IgD-negative memory B cell (primary cell): ENCODE measurements at regions not wholly inside any gene's neighbourhood (a gene's known extent, or its start where the extent isn't known, plus 50 kb on each side); places are given as distances from the start of the nearest gene placed in this dataset.

Experiments
- H3K27ac Mint-ChIP-seq, 3 donors: one replicate each; pipeline ENCODE4 v1.8.0; 2020 to 2022; ENCODE audit warnings: mild to moderate bottlenecking in 3 of 3, mixed read lengths in 3 of 3, moderate library complexity in 1 of 3
- H3K27me3 Mint-ChIP-seq: one replicate; pipeline ENCODE4 v1.8.0; 2021; ENCODE audit warnings: mixed read lengths
- H3K36me3 Mint-ChIP-seq: one replicate; pipeline ENCODE4 v1.8.0; 2020; ENCODE audit warnings: mild to moderate bottlenecking, mixed read lengths
- H3K4me1 Mint-ChIP-seq, 3 donors: one replicate each; pipeline ENCODE4 v1.8.0; 2020 to 2022; ENCODE audit warnings: mixed read lengths in 3 of 3, mild to moderate bottlenecking in 1 of 3
- H3K4me3 Mint-ChIP-seq, 4 donors: one replicate each; pipeline ENCODE4 v1.8.0; 2020 to 2022; ENCODE audit warnings: mild to moderate bottlenecking in 4 of 4, mixed read lengths in 4 of 4, moderate library complexity in 3 of 4
- H3K9me3 Mint-ChIP-seq, 3 donors: one replicate each; pipeline ENCODE4 v1.8.0; 2020 to 2021; ENCODE audit warnings: mixed read lengths in 3 of 3, mild to moderate bottlenecking in 1 of 3

DNA sequence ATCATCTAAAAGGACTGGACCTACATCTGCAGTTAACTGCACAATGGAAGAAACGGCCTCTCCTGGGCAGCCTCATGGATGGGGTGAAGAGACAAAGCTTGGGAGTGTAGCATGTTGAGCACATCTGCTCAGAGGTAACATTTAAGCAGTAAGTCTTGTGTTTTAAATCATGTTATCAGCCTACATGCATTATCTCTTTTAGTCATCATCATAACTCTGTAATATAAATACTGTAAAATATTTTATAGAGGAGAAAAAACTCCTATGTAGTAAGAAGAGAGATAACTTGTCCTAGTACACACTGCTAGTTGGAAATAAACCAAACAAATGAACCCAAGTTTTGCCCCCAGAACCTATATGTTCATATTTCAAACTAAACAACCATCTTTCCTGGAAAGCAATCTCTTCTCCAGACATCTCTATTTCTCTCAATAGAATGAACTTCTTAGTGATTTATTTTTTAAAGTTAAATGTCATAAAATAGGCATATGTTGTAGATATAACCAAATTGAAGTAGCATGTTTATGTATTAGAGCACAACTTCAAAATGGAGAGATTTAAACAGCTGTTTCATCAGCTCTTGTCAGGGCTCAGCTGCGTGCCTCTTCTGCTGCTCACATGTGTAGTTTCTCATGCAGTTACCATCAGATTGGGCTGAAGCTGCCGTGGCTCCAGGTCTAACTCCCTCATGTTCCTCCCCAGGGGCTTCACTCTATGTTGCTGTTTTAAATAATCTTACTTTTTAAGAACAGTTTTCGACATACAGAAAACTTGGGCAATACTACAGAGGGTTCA lies 581.8 kb upstream of the ZFP42 start:
- Mint-ChIP-seq H3K27ac (no peak overlapping the region), H3K27me3 (no peaks in the 10 kb centered on the region), H3K36me3 (no peaks in the 10 kb centered on the region), H3K9me3 (no peaks in the 10 kb centered on the region), H3K4me3 (no peak overlapping the region), H3K4me1 (peaks cover 0 to 3% (median 0%) of the 10 kb centered on the region in 3 donors)

GRCh38 chr4:187414716-187415115 lies 580.9 kb upstream of the ZFP42 start:
- no peak overlapping the region for H3K4me3 Mint-ChIP-seq
- no peak overlapping the region for H3K27ac Mint-ChIP-seq
- no peaks in the 10 kb centered on the region for H3K27me3 Mint-ChIP-seq
- H3K9me3 Mint-ChIP-seq, result no peaks in the 10 kb centered on the region
- no peaks in the 10 kb centered on the region for H3K36me3 Mint-ChIP-seq
- peaks cover 0 to 3% (median 0%) of the 10 kb centered on the region in 3 donors for H3K4me1 Mint-ChIP-seq

DNA sequence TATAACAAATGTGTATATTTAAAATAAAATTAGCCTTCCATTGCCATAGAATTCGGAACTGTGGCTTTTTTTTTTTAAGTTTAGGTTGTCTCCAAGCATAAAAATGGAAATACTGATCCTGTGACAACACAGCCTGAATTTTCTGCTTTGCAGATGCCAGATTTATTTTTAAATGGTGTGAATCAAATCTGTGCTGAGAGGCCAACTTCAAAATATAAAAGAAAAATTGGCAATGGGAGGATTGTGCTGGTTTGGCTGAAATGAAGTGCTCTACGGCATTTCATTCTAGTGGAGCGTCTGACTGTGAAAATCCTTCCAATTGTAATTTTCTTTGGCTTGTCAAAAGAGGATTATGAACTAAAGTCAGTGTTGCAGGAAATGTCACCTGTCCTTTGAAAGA lies 580.3 kb upstream of the ZFP42 start:
- Mint-ChIP-seq H3K4me3 (no peak overlapping the region), H3K4me1 (peaks cover 0 to 3% (median 0%) of the 10 kb centered on the region in 3 donors), H3K9me3 (peaks cover 0 to under 1% (median 0%) of the 10 kb centered on the region in 3 donors), H3K27ac (no peak overlapping the region), H3K36me3 (no peaks in the 10 kb centered on the region), H3K27me3 (no peaks in the 10 kb centered on the region)

DNA sequence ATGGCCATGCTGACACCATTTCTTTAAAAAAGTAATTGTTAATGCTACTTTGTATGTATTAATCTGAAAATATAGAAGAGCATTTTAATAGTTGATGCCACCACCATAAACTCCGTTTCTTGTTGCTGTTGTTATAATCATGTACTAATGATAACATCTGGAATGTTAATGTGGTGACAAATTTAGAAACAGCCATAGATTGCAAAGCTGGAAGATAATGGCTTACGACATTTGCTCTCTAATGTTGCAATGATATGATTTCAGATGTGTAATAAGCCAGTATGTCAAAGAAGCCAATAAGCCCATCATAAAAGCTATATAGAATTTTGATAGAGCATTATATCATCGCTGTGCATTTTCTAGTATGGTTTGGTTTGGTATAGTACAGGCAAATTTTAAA lies 579.4 kb upstream of the ZFP42 start:
- no peaks in the 10 kb centered on the region for H3K36me3 Mint-ChIP-seq
- no peak overlapping the region for H3K27ac Mint-ChIP-seq
- no peak overlapping the region for H3K4me3 Mint-ChIP-seq
- no peaks in the 10 kb centered on the region for H3K27me3 Mint-ChIP-seq
- peaks cover 0 to 3% (median 0%) of the 10 kb centered on the region in 3 donors for H3K4me1 Mint-ChIP-seq
- H3K9me3 Mint-ChIP-seq, result peaks cover 0 to 2% (median 0%) of the 10 kb centered on the region in 3 donors

- Mint-ChIP-seq H3K4me3 (no peak overlapping the region), H3K27me3 (no peaks in the 10 kb centered on the region), H3K36me3 (no peaks in the 10 kb centered on the region), H3K9me3 (peaks cover 0 to 2% (median 0%) of the 10 kb centered on the region in 3 donors), H3K4me1 (peaks cover 0 to 3% (median 0%) of the 10 kb centered on the region in 3 donors), H3K27ac (no peak overlapping the region)
These were observed 577.9 kb upstream of the ZFP42 start for GRCh38 chr4:187417721-187418120.

GRCh38 chr4:187422655-187423054 lies 572.9 kb upstream of the ZFP42 start:
- H3K27ac Mint-ChIP-seq, result no peak overlapping the region

DNA sequence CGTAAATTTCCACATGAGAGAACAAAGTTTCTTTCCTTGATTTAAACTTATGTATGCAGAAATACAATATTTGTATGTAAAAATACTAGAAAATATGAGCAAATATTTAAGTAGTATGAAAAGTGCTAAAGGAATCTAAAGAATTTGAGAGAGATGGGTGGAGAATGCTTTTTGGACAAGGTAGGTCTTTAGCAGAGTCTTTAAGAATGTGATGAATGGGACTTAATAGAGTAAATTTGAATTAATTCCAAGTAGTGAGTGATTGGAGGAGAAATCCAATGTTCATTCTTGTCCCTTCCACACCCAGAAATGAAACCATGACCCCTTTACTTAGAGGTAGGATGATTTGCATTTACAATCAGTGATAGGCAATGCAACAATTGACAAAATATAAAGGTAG lies 570.9 kb upstream of the ZFP42 start:
- Mint-ChIP-seq H3K27me3 (no peaks in the 10 kb centered on the region), H3K36me3 (no peaks in the 10 kb centered on the region), H3K4me1 (no peaks in the 10 kb centered on the region), H3K9me3 (peaks cover 5 to 9% (median 5%) of the 10 kb centered on the region in 3 donors), H3K27ac (no peak overlapping the region), H3K4me3 (no peak overlapping the region)

More at GRCh38 chr4:187422655-187423054, 572.9 kb upstream of the ZFP42 start:
- no peak overlapping the region for H3K4me3 Mint-ChIP-seq
- H3K4me1 Mint-ChIP-seq, result peaks cover 0 to 3% (median 0%) of the 10 kb centered on the region in 3 donors
- no peaks in the 10 kb centered on the region for H3K36me3 Mint-ChIP-seq
- no peaks in the 10 kb centered on the region for H3K27me3 Mint-ChIP-seq
- H3K9me3 Mint-ChIP-seq, result peaks cover 0 to 9% (median 5%) of the 10 kb centered on the region in 3 donors

GRCh38 chr4:187426511-187426910 lies 569.1 kb upstream of the ZFP42 start:
- no peak overlapping the region for H3K4me3 Mint-ChIP-seq
- no peak overlapping the region for H3K27ac Mint-ChIP-seq
- H3K4me1 Mint-ChIP-seq, result no peaks in the 10 kb centered on the region
- H3K36me3 Mint-ChIP-seq, result no peaks in the 10 kb centered on the region
- no peaks in the 10 kb centered on the region for H3K27me3 Mint-ChIP-seq
- H3K9me3 Mint-ChIP-seq, result peaks cover 5 to 14% (median 6%) of the 10 kb centered on the region in 3 donors

DNA sequence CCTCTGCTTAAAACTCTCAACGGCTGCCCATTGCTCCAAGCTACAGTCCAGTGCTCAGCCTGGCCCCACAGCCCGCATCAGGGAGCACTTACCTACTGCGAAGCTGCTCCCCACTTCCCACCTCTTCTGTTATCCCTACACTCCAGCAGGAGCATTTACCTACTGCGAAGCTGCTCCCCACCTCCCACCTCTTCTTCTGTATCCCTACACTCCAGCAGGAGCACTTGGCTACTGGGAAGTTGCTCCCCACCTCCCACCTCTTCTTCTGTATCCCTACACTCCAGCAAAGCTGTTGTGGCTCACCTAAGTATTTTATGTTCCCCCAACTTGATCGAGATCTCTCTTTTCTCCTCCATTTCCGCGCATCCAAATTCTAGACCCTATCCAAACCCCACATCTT lies 563.3 kb upstream of the ZFP42 start:
- Mint-ChIP-seq H3K27me3 (no peaks in the 10 kb centered on the region), H3K4me1 (no peaks in the 10 kb centered on the region), H3K4me3 (no peak overlapping the region), H3K9me3 (peaks cover 3 to 12% (median 7%) of the 10 kb centered on the region in 3 donors), H3K36me3 (no peaks in the 10 kb centered on the region), H3K27ac (no peak overlapping the region)

GRCh38 chr4:187433141-187433540 lies 562.4 kb upstream of the ZFP42 start:
- H3K9me3 Mint-ChIP-seq, result peaks cover 3 to 17% (median 5%) of the 10 kb centered on the region in 3 donors
- no peaks in the 10 kb centered on the region for H3K4me1 Mint-ChIP-seq

GRCh38 chr4:187436251-187436650 lies 559.3 kb upstream of the ZFP42 start:
- Mint-ChIP-seq H3K36me3 (no peaks in the 10 kb centered on the region), H3K4me3 (no peak overlapping the region), H3K4me1 (no peaks in the 10 kb centered on the region), H3K27me3 (no peaks in the 10 kb centered on the region), H3K27ac (no peak overlapping the region), H3K9me3 (peaks cover 0 to 13% (median 6%) of the 10 kb centered on the region in 3 donors)

More at GRCh38 chr4:187433141-187433540, 562.4 kb upstream of the ZFP42 start:
- no peak overlapping the region for H3K27ac Mint-ChIP-seq
- H3K4me3 Mint-ChIP-seq, result no peak overlapping the region
- H3K36me3 Mint-ChIP-seq, result no peaks in the 10 kb centered on the region
- no peaks in the 10 kb centered on the region for H3K27me3 Mint-ChIP-seq

DNA sequence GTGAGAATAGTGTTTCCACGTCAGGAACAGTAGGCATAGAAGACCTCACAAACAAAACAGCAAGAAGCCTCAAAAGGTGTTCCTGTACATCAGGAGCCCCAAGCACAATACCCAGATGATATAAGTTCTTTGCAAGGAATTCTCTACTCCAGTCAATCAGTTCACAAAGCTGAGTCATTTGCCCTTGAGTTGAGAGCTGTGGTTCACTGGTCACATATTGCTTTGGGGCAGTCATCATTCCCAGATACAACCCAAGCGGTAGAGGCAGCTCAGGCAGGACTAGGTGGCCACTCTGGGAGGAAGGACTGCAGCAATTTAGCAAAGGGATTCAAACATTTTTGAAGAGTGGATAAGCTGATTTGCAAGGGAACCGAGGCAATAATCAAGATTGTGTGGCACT lies 551.5 kb upstream of the ZFP42 start:
- Mint-ChIP-seq H3K4me1 (no peaks in the 10 kb centered on the region), H3K4me3 (no peak overlapping the region), H3K27ac (no peak overlapping the region), H3K9me3 (peaks cover 2 to 5% (median 4%) of the 10 kb centered on the region in 3 donors), H3K27me3 (no peaks in the 10 kb centered on the region), H3K36me3 (no peaks in the 10 kb centered on the region)

GRCh38 chr4:187449702-187450101 lies 545.9 kb upstream of the ZFP42 start:
- peaks cover 0 to 5% (median 0%) of the 10 kb centered on the region in 3 donors for H3K9me3 Mint-ChIP-seq
- H3K27ac Mint-ChIP-seq, result no peak overlapping the region
- H3K36me3 Mint-ChIP-seq, result no peaks in the 10 kb centered on the region
- no peaks in the 10 kb centered on the region for H3K27me3 Mint-ChIP-seq
- H3K4me1 Mint-ChIP-seq, result no peaks in the 10 kb centered on the region
- no peak overlapping the region for H3K4me3 Mint-ChIP-seq

GRCh38 chr4:187451776-187452175 lies 543.8 kb upstream of the ZFP42 start:
- H3K36me3 Mint-ChIP-seq, result no peaks in the 10 kb centered on the region
- no peak overlapping the region for H3K27ac Mint-ChIP-seq
- H3K4me3 Mint-ChIP-seq, result no peak overlapping the region
- H3K27me3 Mint-ChIP-seq, result no peaks in the 10 kb centered on the region
- H3K9me3 Mint-ChIP-seq, result peaks cover 0 to 5% (median 0%) of the 10 kb centered on the region in 3 donors
- H3K4me1 Mint-ChIP-seq, result no peaks in the 10 kb centered on the region

- H3K27ac Mint-ChIP-seq, result no peak overlapping the region
- no peaks in the 10 kb centered on the region for H3K36me3 Mint-ChIP-seq
- H3K4me3 Mint-ChIP-seq, result no peak overlapping the region
- no peaks in the 10 kb centered on the region for H3K4me1 Mint-ChIP-seq
- no peaks in the 10 kb centered on the region for H3K27me3 Mint-ChIP-seq
- peaks cover 3 to 8% (median 4%) of the 10 kb centered on the region in 3 donors for H3K9me3 Mint-ChIP-seq
These were observed 535.6 kb upstream of the ZFP42 start for GRCh38 chr4:187460016-187460415.

- H3K27me3 Mint-ChIP-seq, result no peaks in the 10 kb centered on the region
- no peak overlapping the region for H3K27ac Mint-ChIP-seq
- no peak overlapping the region for H3K4me3 Mint-ChIP-seq
- no peaks in the 10 kb centered on the region for H3K4me1 Mint-ChIP-seq
- no peaks in the 10 kb centered on the region for H3K36me3 Mint-ChIP-seq
- H3K9me3 Mint-ChIP-seq, result peaks cover 6 to 12% (median 8%) of the 10 kb centered on the region in 3 donors
These were observed 531.0 kb upstream of the ZFP42 start for GRCh38 chr4:187464573-187464972.
